ENCODE measurements at regions not wholly inside any gene's neighbourhood (a gene's known extent, or its start where the extent isn't known, plus 50 kb on each side); places are given as distances from the start of the nearest gene placed in this dataset.

DNA sequence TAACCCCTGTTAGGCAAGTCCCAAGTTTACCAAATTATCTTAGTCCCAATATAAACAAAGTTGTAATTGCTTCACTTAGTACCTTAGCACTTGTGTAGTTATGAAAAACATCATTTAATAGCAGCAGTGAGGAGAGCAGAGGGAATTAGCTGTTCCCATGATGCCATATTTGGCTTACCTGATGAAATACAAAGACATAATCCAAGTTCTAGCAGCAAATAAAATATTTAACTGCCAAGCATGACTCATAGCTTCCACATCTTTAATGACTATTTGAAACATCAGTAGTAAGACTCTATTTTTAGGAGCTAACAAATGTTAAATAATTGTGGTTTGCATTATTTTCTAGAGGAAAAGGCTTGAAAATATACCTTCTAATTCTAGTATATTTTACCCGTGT, 94.0 kb upstream of the MCHR2 start:
- H3K27me3 Mint-ChIP-seq = peaks cover 4% of the 10 kb centered on the region
- Histone ChIP-seq H3K79me2 (ENCODE audit: control insufficient read depth, insufficient read depth, low read length) (no peaks in the 10 kb centered on the region), H4K20me1 (ENCODE audit: control insufficient read depth, insufficient read depth, low read length, poor library complexity, severe bottlenecking) (no peaks in the 10 kb centered on the region), H3K27me3 (replicated peaks in 1 of 4; ENCODE audit: control extremely low read depth in 1 of 4, control insufficient read depth in 3 of 4, insufficient read depth in 4 of 4, low read length in 3 of 4) (no peaks in the 10 kb centered on the region), H3K4me2 (replicated peaks; ENCODE audit: low read depth, low read length, poor library complexity, severe bottlenecking) (no peak overlapping the region), H3K4me1 (ENCODE audit: control insufficient read depth in 2 of 2, insufficient read depth in 2 of 2, low read length in 2 of 2) (no peaks in the 10 kb centered on the region), H3K9ac (ENCODE audit: low read length) (no peak overlapping the region), H3K9me3 (ENCODE audit: control extremely low read depth in 1 of 3, control insufficient read depth in 2 of 3, insufficient read depth in 1 of 3, low read length in 2 of 3) (no peaks in the 10 kb centered on the region), H2AFZ (ENCODE audit: insufficient read depth, low read depth, low read length, poor library complexity, severe bottlenecking) (no peak overlapping the region), H3K4me3 (ENCODE audit: control extremely low read depth in 1 of 5, extremely low read depth in 1 of 5, insufficient read depth in 1 of 5, low read depth in 2 of 5, low read length in 4 of 5) (no peak overlapping the region), H3K27ac (ENCODE audit: low read length in 2 of 2) (no peak overlapping the region), H3K36me3 (replicated peaks in 1 of 2; ENCODE audit: control extremely low read depth in 1 of 2, control insufficient read depth in 1 of 2, extremely low read depth in 1 of 2, insufficient read depth in 2 of 2, low read length in 1 of 2) (no peaks in the 10 kb centered on the region)
- intact Hi-C loops (cut with micrococcal nuclease) = no loop called here
- CTCF ChIA-PET = interaction anchor here (1.1 kb wide), 1 partner anchor 9 kb away, joined by 3 read pairs; no protein-coding TSS in a partner anchor
- ATAC-seq (ENCODE audit: low read depth) (no peak), DNase-seq (no peak)
- POLR2A ChIA-PET = no interaction called here
- TF ChIP-seq, protein P1, sequence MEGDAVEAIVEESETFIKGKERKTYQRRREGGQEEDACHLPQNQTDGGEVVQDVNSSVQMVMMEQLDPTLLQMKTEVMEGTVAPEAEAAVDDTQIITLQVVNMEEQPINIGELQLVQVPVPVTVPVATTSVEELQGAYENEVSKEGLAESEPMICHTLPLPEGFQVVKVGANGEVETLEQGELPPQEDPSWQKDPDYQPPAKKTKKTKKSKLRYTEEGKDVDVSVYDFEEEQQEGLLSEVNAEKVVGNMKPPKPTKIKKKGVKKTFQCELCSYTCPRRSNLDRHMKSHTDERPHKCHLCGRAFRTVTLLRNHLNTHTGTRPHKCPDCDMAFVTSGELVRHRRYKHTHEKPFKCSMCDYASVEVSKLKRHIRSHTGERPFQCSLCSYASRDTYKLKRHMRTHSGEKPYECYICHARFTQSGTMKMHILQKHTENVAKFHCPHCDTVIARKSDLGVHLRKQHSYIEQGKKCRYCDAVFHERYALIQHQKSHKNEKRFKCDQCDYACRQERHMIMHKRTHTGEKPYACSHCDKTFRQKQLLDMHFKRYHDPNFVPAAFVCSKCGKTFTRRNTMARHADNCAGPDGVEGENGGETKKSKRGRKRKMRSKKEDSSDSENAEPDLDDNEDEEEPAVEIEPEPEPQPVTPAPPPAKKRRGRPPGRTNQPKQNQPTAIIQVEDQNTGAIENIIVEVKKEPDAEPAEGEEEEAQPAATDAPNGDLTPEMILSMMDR (IDR thresholded peaks at IDR 0.05) = no peak
- no peak for TF ChIP-seq EZH2 (IDR thresholded peaks at IDR 0.05; ENCODE audit: borderline replicate concordance, insufficient read depth, low read depth, low read length, poor library complexity, severe bottlenecking)
- H3K4me1 Mint-ChIP-seq = no peaks in the 10 kb centered on the region
- no peaks in the 10 kb centered on the region for H3K9me3 Mint-ChIP-seq (ENCODE audit: insufficient read depth)
- H3K4me3 Mint-ChIP-seq = no peak overlapping the region
- WGBS (ENCODE audit: insufficient coverage) = no CpG with 5 or more reads among the region's 1 CpG
- no peak overlapping the region for H3K27ac Mint-ChIP-seq

DNA sequence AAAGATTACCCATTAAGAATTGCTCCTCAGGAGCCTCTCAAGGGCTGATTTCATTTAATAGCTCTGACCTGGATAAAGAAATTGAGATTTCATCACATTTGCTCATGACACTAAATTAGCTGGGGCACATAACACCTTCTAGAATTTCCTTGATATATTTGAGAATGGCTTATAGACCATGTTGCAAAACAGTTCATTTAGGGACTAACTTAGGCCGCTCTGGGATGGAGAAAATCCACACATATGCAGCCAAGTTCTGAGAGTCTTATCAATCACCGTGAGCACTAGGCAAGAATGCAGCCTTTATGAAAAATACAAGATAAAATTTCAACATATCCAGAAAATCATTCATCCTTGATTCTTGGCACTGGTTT, 91.0 kb upstream of the MCHR2 start:
- intact Hi-C loops (cut with micrococcal nuclease) = no loop called here

More for the DNA sequence above, 91.0 kb upstream of the MCHR2 start:
- H3K27ac ChIP-seq (ENCODE audit: low read length in 2 of 2) = no peak overlapping the region
- Mint-ChIP-seq H3K4me1 (no peaks in the 10 kb centered on the region), H3K9me3 (ENCODE audit: insufficient read depth) (no peaks in the 10 kb centered on the region), H3K27me3 (peaks cover 4% of the 10 kb centered on the region), H3K4me3 (no peak overlapping the region), H3K27ac (no peak overlapping the region)
- no peak for ATAC-seq (ENCODE audit: low read depth)
- no peak overlapping the region for H3K4me3 ChIP-seq (ENCODE audit: control extremely low read depth in 1 of 5, extremely low read depth in 1 of 5, insufficient read depth in 1 of 5, low read depth in 2 of 5, low read length in 4 of 5)
- no peak overlapping the region for H3K4me2 ChIP-seq (replicated peaks; ENCODE audit: low read depth, low read length, poor library complexity, severe bottlenecking)
- no CpG with 5 or more reads among the region's 2 CpGs for WGBS (ENCODE audit: insufficient coverage)
- H3K9me3 ChIP-seq (ENCODE audit: control extremely low read depth in 1 of 3, control insufficient read depth in 2 of 3, insufficient read depth in 1 of 3, low read length in 2 of 3) = no peaks in the 10 kb centered on the region
- H2AFZ ChIP-seq (ENCODE audit: insufficient read depth, low read depth, low read length, poor library complexity, severe bottlenecking) = no peak overlapping the region
- H3K27me3 ChIP-seq (replicated peaks in 1 of 4; ENCODE audit: control extremely low read depth in 1 of 4, control insufficient read depth in 3 of 4, insufficient read depth in 4 of 4, low read length in 3 of 4) = no peaks in the 10 kb centered on the region
- no peaks in the 10 kb centered on the region for H4K20me1 ChIP-seq (ENCODE audit: control insufficient read depth, insufficient read depth, low read length, poor library complexity, severe bottlenecking)
- ChIA-PET POLR2A (no interaction called here), CTCF (interaction anchor here (0.7 kb wide), 1 partner anchor 10 kb away, joined by 3 read pairs; no protein-coding TSS in a partner anchor)
- H3K9ac ChIP-seq (ENCODE audit: low read length) = no peak overlapping the region
- H3K79me2 ChIP-seq (ENCODE audit: control insufficient read depth, insufficient read depth, low read length) = no peaks in the 10 kb centered on the region
- H3K36me3 ChIP-seq (replicated peaks in 1 of 2; ENCODE audit: control extremely low read depth in 1 of 2, control insufficient read depth in 1 of 2, extremely low read depth in 1 of 2, insufficient read depth in 2 of 2, low read length in 1 of 2) = no peaks in the 10 kb centered on the region
- no peaks in the 10 kb centered on the region for H3K4me1 ChIP-seq (ENCODE audit: control insufficient read depth in 2 of 2, insufficient read depth in 2 of 2, low read length in 2 of 2)
- DNase-seq = no peak
- TF ChIP-seq, protein P1 (IDR thresholded peaks at IDR 0.05) = no peak
- no peak for TF ChIP-seq EZH2 (IDR thresholded peaks at IDR 0.05; ENCODE audit: borderline replicate concordance, insufficient read depth, low read depth, low read length, poor library complexity, severe bottlenecking)
